ENCODE measurements at regions not wholly inside any gene's neighbourhood (a gene's known extent, or its start where the extent isn't known, plus 50 kb on each side); places are given as distances from the start of the nearest gene placed in this dataset.

- Histone ChIP-seq H3K4me1 (ENCODE audit: insufficient read depth, low read length) (no peaks in the 10 kb centered on the region), H3K9ac (ENCODE audit: low read depth, low read length) (no peak overlapping the region), H3K36me3 (ENCODE audit: insufficient read depth, low read length) (no peaks in the 10 kb centered on the region), H3K9me3 (ENCODE audit: control insufficient read depth, insufficient read depth, low read length) (no peaks in the 10 kb centered on the region; the same call in 1 of the 2 replicates)
Measured at GRCh38 chr14:44010595-44010994, 496.5 kb downstream of the FSCB start.

DNA sequence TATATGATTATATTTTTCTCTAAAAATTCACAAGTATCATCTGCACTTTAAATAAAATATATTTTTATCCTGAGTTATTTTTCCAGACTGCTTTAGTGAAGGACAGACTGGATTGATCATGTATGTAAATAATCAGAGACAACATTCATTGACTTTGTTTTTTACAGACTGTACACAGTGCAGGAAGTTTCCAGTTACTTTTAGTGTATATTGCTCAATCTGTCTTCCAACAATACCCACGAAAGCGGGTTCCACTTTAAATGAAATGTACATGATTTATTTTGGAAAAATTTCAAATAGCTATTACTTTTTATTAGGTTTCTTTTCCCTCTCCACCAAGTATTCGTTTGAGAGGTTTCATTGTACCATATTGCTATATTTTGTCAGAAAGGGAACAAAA is 497.0 kb downstream of the FSCB start:
- Histone ChIP-seq H3K36me3 (ENCODE audit: insufficient read depth, low read length) (no peaks in the 10 kb centered on the region), H3K9me3 (ENCODE audit: control insufficient read depth, insufficient read depth, low read length) (no peaks in the 10 kb centered on the region; the same call in 1 of the 2 replicates), H3K4me1 (ENCODE audit: insufficient read depth, low read length) (no peaks in the 10 kb centered on the region), H3K9ac (ENCODE audit: low read depth, low read length) (no peak overlapping the region)

- Histone ChIP-seq H3K9me3 (ENCODE audit: control insufficient read depth, insufficient read depth, low read length) (no peaks in the 10 kb centered on the region; the same call in 1 of the 2 replicates), H3K36me3 (ENCODE audit: insufficient read depth, low read length) (no peaks in the 10 kb centered on the region), H3K4me1 (ENCODE audit: insufficient read depth, low read length) (no peaks in the 10 kb centered on the region), H3K9ac (ENCODE audit: low read depth, low read length) (no peak overlapping the region)
Measured at GRCh38 chr14:44009642-44010041, 497.4 kb downstream of the FSCB start.

- Histone ChIP-seq H3K9me3 (ENCODE audit: control insufficient read depth, insufficient read depth, low read length) (no peaks in the 10 kb centered on the region), H3K9ac (ENCODE audit: low read depth, low read length) (no peak overlapping the region), H3K4me1 (ENCODE audit: insufficient read depth, low read length) (no peaks in the 10 kb centered on the region), H3K36me3 (ENCODE audit: insufficient read depth, low read length) (no peaks in the 10 kb centered on the region)
Measured at GRCh38 chr14:43988989-43989388, 518.1 kb downstream of the FSCB start.

- Histone ChIP-seq H3K9me3 (ENCODE audit: control insufficient read depth, insufficient read depth, low read length) (no peaks in the 10 kb centered on the region), H3K9ac (ENCODE audit: low read depth, low read length) (no peak overlapping the region), H3K4me1 (ENCODE audit: insufficient read depth, low read length) (no peaks in the 10 kb centered on the region)
Measured at GRCh38 chr14:43983721-43984120, 523.4 kb downstream of the FSCB start.

DNA sequence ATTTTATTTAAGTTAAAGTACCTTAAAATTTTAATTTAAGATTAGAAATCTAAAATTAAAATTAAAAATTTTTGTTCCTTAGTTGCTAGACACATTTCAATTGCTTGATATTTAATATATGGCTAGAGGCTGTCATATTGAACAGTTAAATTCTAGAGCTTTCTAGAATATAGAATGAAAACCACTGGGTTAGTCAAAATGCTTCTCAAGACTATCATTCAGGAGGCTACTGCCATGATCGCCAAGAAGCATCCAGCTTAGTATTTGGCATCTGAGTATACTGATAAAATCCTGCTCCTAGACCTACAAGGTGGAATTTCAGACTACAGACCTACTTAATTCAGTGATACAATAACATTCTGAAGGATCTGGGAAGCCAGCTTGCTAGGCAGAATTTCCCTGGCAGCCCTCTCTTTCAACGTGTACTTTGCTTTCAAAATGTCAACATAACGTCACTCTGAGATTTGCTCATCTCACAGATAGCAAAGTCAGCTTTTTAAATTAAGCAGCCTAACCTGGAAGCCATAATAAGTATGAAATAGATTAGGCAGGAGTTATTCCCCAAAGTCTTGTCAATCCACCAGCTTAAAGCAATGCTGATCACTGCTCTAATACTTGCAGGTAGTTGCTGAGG is 525.8 kb downstream of the FSCB start:
- Histone ChIP-seq H3K4me1 (ENCODE audit: insufficient read depth, low read length) (no peaks in the 10 kb centered on the region), H3K36me3 (ENCODE audit: insufficient read depth, low read length) (no peaks in the 10 kb centered on the region), H3K9me3 (ENCODE audit: control insufficient read depth, insufficient read depth, low read length) (no peaks in the 10 kb centered on the region), H3K9ac (ENCODE audit: low read depth, low read length) (no peak overlapping the region)

More at GRCh38 chr14:43983721-43984120, 523.4 kb downstream of the FSCB start:
- no peaks in the 10 kb centered on the region for H3K36me3 ChIP-seq (ENCODE audit: insufficient read depth, low read length)

- Histone ChIP-seq H3K9ac (ENCODE audit: low read depth, low read length) (no peak overlapping the region), H3K36me3 (ENCODE audit: insufficient read depth, low read length) (no peaks in the 10 kb centered on the region), H3K9me3 (ENCODE audit: control insufficient read depth, insufficient read depth, low read length) (no peaks in the 10 kb centered on the region)
Measured at GRCh38 chr14:43956741-43957140, 550.3 kb downstream of the FSCB start.

GRCh38 chr14:43949400-43949799 is 557.7 kb downstream of the FSCB start:
- H3K36me3 ChIP-seq (ENCODE audit: insufficient read depth, low read length) = no peaks in the 10 kb centered on the region
- H3K9ac ChIP-seq (ENCODE audit: low read depth, low read length) = no peak overlapping the region
- H3K9me3 ChIP-seq (ENCODE audit: control insufficient read depth, insufficient read depth, low read length) = no peaks in the 10 kb centered on the region
- H3K4me1 ChIP-seq (ENCODE audit: insufficient read depth, low read length) = peaks cover 10% of the 10 kb centered on the region

More at GRCh38 chr14:43956741-43957140, 550.3 kb downstream of the FSCB start:
- no peaks in the 10 kb centered on the region for H3K4me1 ChIP-seq (ENCODE audit: insufficient read depth, low read length)

DNA sequence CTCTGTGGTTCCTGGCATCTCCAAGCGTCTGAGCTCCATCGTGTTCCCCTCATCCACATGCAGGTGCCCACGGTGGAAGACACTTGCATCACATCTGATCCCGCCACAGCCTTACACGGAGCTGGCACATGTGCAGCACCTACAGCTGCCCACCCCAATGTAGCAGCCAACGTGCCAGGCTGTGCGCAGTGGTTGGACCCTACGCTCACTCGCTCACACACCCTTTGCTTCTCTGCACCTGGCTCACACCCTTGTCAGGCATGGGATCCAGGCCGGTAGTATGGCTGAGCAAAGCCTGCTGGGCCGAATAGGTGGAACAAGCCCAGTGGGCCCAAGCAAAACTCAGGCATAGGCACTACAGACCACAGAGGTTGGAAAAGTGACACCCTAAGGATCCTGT is 567.2 kb downstream of the FSCB start:
- H3K9me3 ChIP-seq (ENCODE audit: control insufficient read depth, insufficient read depth, low read length) = peaks cover 6% of the 10 kb centered on the region
- no peak overlapping the region for H3K9ac ChIP-seq (ENCODE audit: low read depth, low read length)
- no peaks in the 10 kb centered on the region for H3K36me3 ChIP-seq (ENCODE audit: insufficient read depth, low read length)
- no peaks in the 10 kb centered on the region for H3K4me1 ChIP-seq (ENCODE audit: insufficient read depth, low read length)

DNA sequence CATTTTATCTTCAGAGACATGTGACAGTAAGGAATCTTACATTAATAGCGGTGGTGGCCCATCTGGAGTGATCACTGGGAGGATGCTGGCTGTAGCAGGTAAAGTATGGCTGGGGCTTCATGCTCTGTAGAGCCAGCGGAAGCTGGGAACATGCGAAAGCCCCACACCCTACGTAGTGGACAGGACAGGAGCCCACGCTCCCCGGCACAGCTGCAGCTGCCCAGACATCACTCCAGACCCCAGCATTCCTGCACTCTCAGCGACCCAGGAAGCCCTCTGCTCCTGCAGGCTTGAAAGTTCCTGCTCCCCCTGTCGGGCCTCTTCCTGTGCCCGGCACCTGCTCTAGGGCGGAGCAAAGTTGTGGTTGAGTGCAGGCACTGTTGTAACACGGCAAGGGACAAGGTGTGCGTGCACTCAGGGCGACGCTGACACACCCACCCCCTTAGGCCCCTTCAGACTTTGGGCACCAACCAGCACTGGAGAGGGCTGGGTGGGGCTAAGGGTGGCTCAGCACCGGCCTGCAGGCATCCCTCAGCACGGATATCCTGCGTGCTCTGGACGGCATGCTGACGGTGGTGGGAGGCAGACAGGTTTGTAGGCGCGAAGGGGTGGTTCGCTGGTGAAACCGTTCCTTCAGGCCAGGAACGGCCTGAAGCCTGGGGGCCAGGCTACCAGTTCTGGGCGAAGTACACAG is 568.3 kb downstream of the FSCB start:
- Histone ChIP-seq H3K9me3 (ENCODE audit: control insufficient read depth, insufficient read depth, low read length) (peaks cover 6% of the 10 kb centered on the region), H3K36me3 (ENCODE audit: insufficient read depth, low read length) (no peaks in the 10 kb centered on the region), H3K9ac (ENCODE audit: low read depth, low read length) (no peak overlapping the region), H3K4me1 (ENCODE audit: insufficient read depth, low read length) (no peaks in the 10 kb centered on the region)

- H3K36me3 ChIP-seq (ENCODE audit: insufficient read depth, low read length) = no peaks in the 10 kb centered on the region
- H3K9ac ChIP-seq (ENCODE audit: low read depth, low read length) = no peak overlapping the region
- peaks cover 6% of the 10 kb centered on the region for H3K9me3 ChIP-seq (ENCODE audit: control insufficient read depth, insufficient read depth, low read length)
- H3K4me1 ChIP-seq (ENCODE audit: insufficient read depth, low read length) = no peaks in the 10 kb centered on the region
Measured at GRCh38 chr14:43937001-43937400, 570.1 kb downstream of the FSCB start.

DNA sequence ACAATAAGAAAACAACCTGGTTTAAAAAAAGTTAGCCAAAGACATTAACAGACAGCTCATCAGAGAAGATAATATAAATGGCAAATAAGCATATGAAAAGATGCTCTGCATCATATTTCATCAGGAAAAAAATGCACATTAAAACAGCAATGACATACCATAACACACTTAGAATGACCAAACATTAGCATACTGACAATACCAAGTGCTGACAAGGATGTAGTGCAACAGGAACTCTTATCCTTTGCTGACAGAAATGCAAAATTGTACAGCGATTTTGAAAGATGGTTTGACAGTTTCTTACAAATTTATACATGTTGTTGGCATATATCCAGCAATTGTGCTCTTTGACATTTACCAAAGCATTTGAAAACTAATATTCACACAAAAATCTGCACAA is 573.0 kb downstream of the FSCB start:
- no peak overlapping the region for H3K9ac ChIP-seq (ENCODE audit: low read depth, low read length)
- H3K36me3 ChIP-seq (ENCODE audit: insufficient read depth, low read length) = no peaks in the 10 kb centered on the region
- H3K9me3 ChIP-seq (ENCODE audit: control insufficient read depth, insufficient read depth, low read length) = peaks cover 6% of the 10 kb centered on the region
- no peaks in the 10 kb centered on the region for H3K4me1 ChIP-seq (ENCODE audit: insufficient read depth, low read length)

DNA sequence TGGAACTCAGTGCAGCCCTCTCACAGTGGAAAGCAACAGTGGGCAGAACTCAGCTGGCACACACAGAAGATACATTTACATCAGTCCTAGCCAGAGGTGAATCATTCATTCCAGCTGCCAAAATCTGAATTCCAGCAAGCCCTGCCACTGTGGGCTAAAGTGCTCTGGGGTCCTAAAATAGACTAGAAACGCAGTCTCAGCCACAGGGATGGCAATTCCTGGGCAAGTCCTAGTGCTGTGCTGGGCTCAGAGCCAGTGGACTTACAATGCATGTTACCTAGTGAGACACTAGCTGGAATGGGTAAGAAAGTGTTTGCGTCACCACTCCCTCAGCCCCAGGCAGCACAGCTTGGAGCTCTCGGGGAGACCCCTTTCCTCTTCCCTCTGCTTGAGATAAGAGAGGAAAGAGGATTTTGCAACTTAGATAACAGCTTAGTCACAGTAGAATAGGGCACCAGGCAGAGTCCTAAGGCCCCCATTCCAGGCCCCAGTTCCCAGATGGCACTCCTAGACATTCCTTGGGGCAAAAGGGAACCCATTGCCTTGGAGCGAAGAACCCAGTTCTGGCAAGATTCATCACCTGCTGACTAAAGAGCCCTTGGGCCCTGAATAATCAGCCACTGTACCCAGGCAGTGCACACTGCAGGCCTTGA is 592.9 kb downstream of the FSCB start:
- Histone ChIP-seq H3K9ac (ENCODE audit: low read depth, low read length) (no peak overlapping the region), H3K4me1 (ENCODE audit: insufficient read depth, low read length) (no peaks in the 10 kb centered on the region), H3K36me3 (ENCODE audit: insufficient read depth, low read length) (no peaks in the 10 kb centered on the region), H3K9me3 (ENCODE audit: control insufficient read depth, insufficient read depth, low read length) (no peaks in the 10 kb centered on the region)

- no peak overlapping the region for H3K9ac ChIP-seq (ENCODE audit: low read depth, low read length)
- peaks cover 6% of the 10 kb centered on the region; the same call in 1 of the 2 replicates for H3K4me1 ChIP-seq (ENCODE audit: insufficient read depth, low read length)
- no peaks in the 10 kb centered on the region for H3K36me3 ChIP-seq (ENCODE audit: insufficient read depth, low read length)
- no peaks in the 10 kb centered on the region for H3K9me3 ChIP-seq (ENCODE audit: control insufficient read depth, insufficient read depth, low read length)
Measured at GRCh38 chr14:43903209-43903608, 603.9 kb downstream of the FSCB start.
